ENCODE measurements at regions not wholly inside any gene's neighbourhood (a gene's known extent, or its start where the extent isn't known, plus 50 kb on each side); places are given as distances from the start of the nearest gene placed in this dataset.

GRCh38 chr2:56768973-56769372, 585.2 kb downstream of the CCDC85A start:
- Histone ChIP-seq H3K9me3 (ENCODE audit: insufficient read depth in 2 of 2, low read depth in 1 of 2, low read length in 1 of 2) (no peaks in the 10 kb centered on the region), H3K56ac (replicated peaks; ENCODE audit: insufficient read length, low read depth, low read length) (no peak overlapping the region)
- POLR2A ChIA-PET (ENCODE audit: partially characterized antibody) = no interaction called here
- TF ChIP-seq SP2 (IDR thresholded peaks at IDR 0.05; ENCODE audit: low read length) (no peak), SUZ12 (IDR thresholded peaks at IDR 0.05; ENCODE audit: low read length) (no peak), CHD2 (IDR thresholded peaks at IDR 0.05; ENCODE audit: low read length) (no peak), HDAC2 (IDR thresholded peaks at IDR 0.05; ENCODE audit: borderline replicate concordance in 1 of 2, low read depth in 2 of 2, low read length in 2 of 2) (no peak), CREB1 (IDR thresholded peaks at IDR 0.05) (no peak), RFX5 (IDR thresholded peaks at IDR 0.05; ENCODE audit: borderline replicate concordance, low read depth, low read length) (no peak), JUN (IDR thresholded peaks at IDR 0.05; ENCODE audit: low read depth, low read length) (no peak), CBX5 (IDR thresholded peaks at IDR 0.05; ENCODE audit: low read depth, low read length) (no peak), CHD1 (IDR thresholded peaks at IDR 0.05; ENCODE audit: low read depth, low read length) (no peak), TCF12 (IDR thresholded peaks at IDR 0.05; ENCODE audit: low read depth, low read length) (no peak), GABPA (IDR thresholded peaks at IDR 0.05; ENCODE audit: borderline replicate concordance, insufficient read depth, low read length) (no peak), EGR1 (IDR thresholded peaks at IDR 0.05; ENCODE audit: borderline replicate concordance, low read depth, low read length) (no peak), NRF1 (IDR thresholded peaks at IDR 0.05; ENCODE audit: low read depth, low read length) (no peak), MAFK (IDR thresholded peaks at IDR 0.05; ENCODE audit: low read depth, low read length) (no peak), RXRA (IDR thresholded peaks at IDR 0.05; ENCODE audit: insufficient read depth, low read depth, low read length) (no peak)
- TF ChIP-seq, protein P1, sequence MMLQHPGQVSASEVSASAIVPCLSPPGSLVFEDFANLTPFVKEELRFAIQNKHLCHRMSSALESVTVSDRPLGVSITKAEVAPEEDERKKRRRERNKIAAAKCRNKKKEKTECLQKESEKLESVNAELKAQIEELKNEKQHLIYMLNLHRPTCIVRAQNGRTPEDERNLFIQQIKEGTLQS (IDR thresholded peaks at IDR 0.05; ENCODE audit: insufficient read depth, low read depth, low read length) = no peak

More at GRCh38 chr2:56768973-56769372, 585.2 kb downstream of the CCDC85A start:
- no peak for DNase-seq (ENCODE audit: low read depth in 1 of 2, low spot score in 2 of 2)
- Histone ChIP-seq H3K27me3 (replicated peaks in 1 of 4; ENCODE audit: control insufficient read depth in 3 of 4, extremely low read depth in 1 of 4, insufficient read depth in 3 of 4, low read length in 3 of 4) (no peaks in the 10 kb centered on the region), H4K91ac (replicated peaks; ENCODE audit: insufficient read length, low read length) (no peak overlapping the region), H3K4me2 (ENCODE audit: insufficient read depth in 1 of 2, low read depth in 2 of 2, low read length in 2 of 2) (no peak overlapping the region), H2BK12ac (ENCODE audit: low read depth, low read length) (no peak overlapping the region), H3K36me3 (ENCODE audit: control insufficient read depth in 2 of 4, insufficient read depth in 4 of 4, low read length in 3 of 4) (no peaks in the 10 kb centered on the region), H4K8ac (ENCODE audit: extremely low read depth, insufficient read depth, low read length) (no peak overlapping the region), H4K5ac (ENCODE audit: insufficient read length, low read depth, low read length) (no peak overlapping the region), H3K4me3 (ENCODE audit: extremely low read depth in 1 of 4, insufficient read depth in 2 of 4, low read depth in 3 of 4, low read length in 4 of 4) (no peak overlapping the region), H4K20me1 (replicated peaks in 1 of 2; ENCODE audit: control insufficient read depth in 1 of 2, insufficient read depth in 2 of 2, low read length in 2 of 2) (no peaks in the 10 kb centered on the region), H3K79me2 (ENCODE audit: control insufficient read depth in 1 of 2, insufficient read depth in 2 of 2, low read length in 2 of 2) (no peaks in the 10 kb centered on the region), H3K27ac (ENCODE audit: low read depth, low read length) (no peak overlapping the region), H2BK5ac (ENCODE audit: low read depth, low read length) (no peak overlapping the region), H3K9ac (replicated peaks in 1 of 4; ENCODE audit: extremely low read depth in 1 of 4, low read depth in 3 of 4, low read length in 3 of 4) (no peak overlapping the region), H2BK15ac (ENCODE audit: low read length) (no peak overlapping the region), H2AFZ (ENCODE audit: low read length) (no peak overlapping the region), H3K23me2 (ENCODE audit: low read depth, low read length) (no peaks in the 10 kb centered on the region), H3K4me1 (replicated peaks in 1 of 4; ENCODE audit: control insufficient read depth in 3 of 4, insufficient read depth in 4 of 4, low read length in 3 of 4) (no peaks in the 10 kb centered on the region), H3K23ac (ENCODE audit: insufficient read length) (no peak overlapping the region), H3K14ac (ENCODE audit: insufficient read length) (no peak overlapping the region), H3K79me1 (ENCODE audit: low read depth, low read length) (no peaks in the 10 kb centered on the region), H2BK120ac (replicated peaks; ENCODE audit: low read depth, low read length) (no peak overlapping the region), H3K18ac (ENCODE audit: extremely low read depth, low read length) (no peak overlapping the region), H2AK5ac (ENCODE audit: low read depth, low read length) (no peak overlapping the region), H3K4ac (replicated peaks; ENCODE audit: insufficient read length, low read depth, low read length) (no peak overlapping the region), H2BK20ac (ENCODE audit: low read length) (no peak overlapping the region)
- FAIRE-seq = no peak
- CTCF ChIA-PET (ENCODE audit: partially characterized antibody) = interaction anchor here (1.2 kb wide), 1 partner anchor 20 kb away, joined by 3 read pairs; no protein-coding TSS in a partner anchor

All from H1 (cell line).